ENCODE measurements at regions not wholly inside any gene's neighbourhood (a gene's known extent, or its start where the extent isn't known, plus 50 kb on each side); places are given as distances from the start of the nearest gene placed in this dataset.

DNA sequence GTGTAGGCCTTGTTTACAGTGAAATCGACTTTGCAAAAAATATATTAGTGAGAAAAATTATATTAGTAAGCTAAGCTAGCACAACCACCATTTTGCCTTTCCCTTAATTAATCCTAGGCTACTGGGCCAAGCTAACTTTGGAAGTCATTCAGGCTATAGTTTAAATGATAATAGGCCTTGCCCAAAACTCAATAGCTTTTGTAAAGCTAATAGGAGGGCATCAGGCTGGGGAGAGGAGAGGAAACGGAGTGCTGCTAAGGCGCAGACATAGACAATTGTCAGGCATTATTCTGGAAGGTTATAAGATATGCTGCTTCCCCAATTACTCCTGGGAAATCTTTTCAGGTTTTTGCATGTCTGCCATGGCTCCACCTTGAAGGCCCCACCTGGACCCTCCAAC, 1286.0 kb downstream of the NSUN3 start:
- no peak for DNase-seq
- Mint-ChIP-seq H3K4me3 (no peak overlapping the region), H3K9me3 (peaks cover 27% of the 10 kb centered on the region), H3K27ac (no peak overlapping the region), H3K4me1 (ENCODE audit: low read depth) (no peaks in the 10 kb centered on the region), H3K27me3 (ENCODE audit: insufficient read depth) (no peaks in the 10 kb centered on the region), H3K36me3 (ENCODE audit: low read depth) (no peaks in the 10 kb centered on the region; the same call in 1 of the 2 replicates)
- TF ChIP-seq, protein P1, sequence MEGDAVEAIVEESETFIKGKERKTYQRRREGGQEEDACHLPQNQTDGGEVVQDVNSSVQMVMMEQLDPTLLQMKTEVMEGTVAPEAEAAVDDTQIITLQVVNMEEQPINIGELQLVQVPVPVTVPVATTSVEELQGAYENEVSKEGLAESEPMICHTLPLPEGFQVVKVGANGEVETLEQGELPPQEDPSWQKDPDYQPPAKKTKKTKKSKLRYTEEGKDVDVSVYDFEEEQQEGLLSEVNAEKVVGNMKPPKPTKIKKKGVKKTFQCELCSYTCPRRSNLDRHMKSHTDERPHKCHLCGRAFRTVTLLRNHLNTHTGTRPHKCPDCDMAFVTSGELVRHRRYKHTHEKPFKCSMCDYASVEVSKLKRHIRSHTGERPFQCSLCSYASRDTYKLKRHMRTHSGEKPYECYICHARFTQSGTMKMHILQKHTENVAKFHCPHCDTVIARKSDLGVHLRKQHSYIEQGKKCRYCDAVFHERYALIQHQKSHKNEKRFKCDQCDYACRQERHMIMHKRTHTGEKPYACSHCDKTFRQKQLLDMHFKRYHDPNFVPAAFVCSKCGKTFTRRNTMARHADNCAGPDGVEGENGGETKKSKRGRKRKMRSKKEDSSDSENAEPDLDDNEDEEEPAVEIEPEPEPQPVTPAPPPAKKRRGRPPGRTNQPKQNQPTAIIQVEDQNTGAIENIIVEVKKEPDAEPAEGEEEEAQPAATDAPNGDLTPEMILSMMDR (IDR thresholded peaks at IDR 0.05) = no peak

GRCh38 chr3:95350049-95350448, 1287.2 kb downstream of the NSUN3 start:
- Mint-ChIP-seq H3K36me3 (ENCODE audit: low read depth) (no peaks in the 10 kb centered on the region; the same call in 1 of the 2 replicates), H3K27ac (no peak overlapping the region), H3K4me3 (no peak overlapping the region), H3K9me3 (peaks cover 27% of the 10 kb centered on the region), H3K27me3 (ENCODE audit: insufficient read depth) (no peaks in the 10 kb centered on the region), H3K4me1 (ENCODE audit: low read depth) (no peaks in the 10 kb centered on the region)
- TF ChIP-seq, protein P1 (IDR thresholded peaks at IDR 0.05) = no peak
- no peak for DNase-seq

- Mint-ChIP-seq H3K4me1 (ENCODE audit: low read depth) (no peaks in the 10 kb centered on the region), H3K36me3 (ENCODE audit: low read depth) (no peaks in the 10 kb centered on the region; the same call in 1 of the 2 replicates), H3K4me3 (no peak overlapping the region), H3K27me3 (ENCODE audit: insufficient read depth) (no peaks in the 10 kb centered on the region), H3K9me3 (peaks cover 27% of the 10 kb centered on the region), H3K27ac (no peak overlapping the region)
- TF ChIP-seq, protein P1 (IDR thresholded peaks at IDR 0.05) = no peak
- DNase-seq = no peak
These were observed 1288.3 kb downstream of the NSUN3 start for GRCh38 chr3:95351158-95351557.

DNA sequence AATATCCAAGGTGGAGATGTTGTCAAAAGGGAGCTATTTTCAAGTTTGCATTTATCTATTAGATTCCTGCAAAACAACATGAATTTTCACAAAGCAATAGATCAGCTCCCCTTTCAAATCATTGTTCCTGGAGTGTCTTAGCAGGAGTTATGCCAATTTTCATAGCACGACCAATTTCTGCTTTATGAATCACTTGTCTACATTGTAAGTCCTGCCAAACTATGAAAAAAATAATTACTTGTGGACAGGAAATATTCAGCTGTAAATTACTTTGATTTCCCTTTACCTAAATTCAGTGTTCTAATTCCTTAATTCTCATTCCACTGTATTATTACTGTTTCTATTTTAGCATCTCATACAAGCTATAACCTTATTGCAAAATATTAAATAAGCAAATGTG, 1289.6 kb downstream of the NSUN3 start:
- H3K27ac Mint-ChIP-seq = no peak overlapping the region
- no peaks in the 10 kb centered on the region; the same call in 1 of the 2 replicates for H3K36me3 Mint-ChIP-seq (ENCODE audit: low read depth)
- no peaks in the 10 kb centered on the region for H3K4me1 Mint-ChIP-seq (ENCODE audit: low read depth)
- TF ChIP-seq, protein P1 (IDR thresholded peaks at IDR 0.05) = no peak
- peaks cover 35% of the 10 kb centered on the region for H3K9me3 Mint-ChIP-seq
- H3K27me3 Mint-ChIP-seq (ENCODE audit: insufficient read depth) = no peaks in the 10 kb centered on the region
- H3K4me3 Mint-ChIP-seq = no peak overlapping the region
- DNase-seq = no peak

DNA sequence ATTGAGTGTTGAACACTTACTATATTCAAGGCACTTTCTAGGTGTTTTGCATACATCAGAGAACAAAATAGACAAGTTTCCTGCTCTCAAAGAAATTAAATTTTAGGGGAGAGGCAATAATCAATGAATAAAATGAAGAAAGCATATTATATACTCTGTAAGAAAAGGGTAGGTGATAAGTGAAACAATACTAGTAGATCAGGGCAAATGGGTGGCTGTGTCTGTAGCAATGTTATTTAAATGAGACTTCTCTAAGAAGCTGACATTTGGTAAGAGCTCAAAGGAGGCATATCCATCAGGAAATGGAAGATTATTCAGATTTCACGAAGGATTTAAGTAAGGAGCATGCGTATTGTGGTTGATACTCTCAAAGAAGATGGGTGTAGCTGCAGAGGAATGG, 1291.6 kb downstream of the NSUN3 start:
- H3K27me3 Mint-ChIP-seq (ENCODE audit: insufficient read depth) = no peaks in the 10 kb centered on the region
- DNase-seq = no peak
- no peak overlapping the region for H3K4me3 Mint-ChIP-seq
- H3K36me3 Mint-ChIP-seq (ENCODE audit: low read depth) = no peaks in the 10 kb centered on the region
- no peak overlapping the region for H3K27ac Mint-ChIP-seq
- H3K9me3 Mint-ChIP-seq = peaks cover 30% of the 10 kb centered on the region
- no peaks in the 10 kb centered on the region for H3K4me1 Mint-ChIP-seq (ENCODE audit: low read depth)
- TF ChIP-seq, protein P1 (IDR thresholded peaks at IDR 0.05) = no peak

Measured in HFFc6 (cell line).